CD4-positive, alpha-beta memory T cell (primary cell): ENCODE measurements at regions not wholly inside any gene's neighbourhood (a gene's known extent, or its start where the extent isn't known, plus 50 kb on each side); places are given as distances from the start of the nearest gene placed in this dataset.
"Not testable (repeated sequence)": the region's sequence is repeated elsewhere in the genome, so short reads cannot be mapped to it uniquely, and the experiment has no call there.

ENCODE experiments used
- CTCF ChIA-PET: fragments of 350-600 bp; sonication (Branson Sonifier 250); formaldehyde crosslinking; loops from one replicate; lab custom pipeline; 2021; ENCODE audit warnings: inconsistent platforms; ENCODE audit not compliant: partially characterized antibody; lab: Charles Lee
- POLR2A ChIA-PET: fragments of 350-600 bp; sonication (Branson Sonifier 250); formaldehyde crosslinking; loops from one replicate; lab custom pipeline; 2021; ENCODE audit not compliant: partially characterized antibody; lab: Charles Lee
- DNase-seq, 5 donors: peaks; one replicate each; pipeline versions ENCODE4 v3.0.0 to v3.0.0-alpha.2; 2020 to 2022; ENCODE audit warnings: mixed read lengths in 1 of 5
- H3K27ac ChIP-seq: one replicate; pipeline ENCODE4 v1.7.0; 2013; ENCODE audit warnings: low read depth, low read length
- H3K27me3 ChIP-seq: 2 replicates; pipeline ENCODE4 v1.7.0; 2013; ENCODE audit warnings: mild to moderate bottlenecking, low read length, moderate library complexity; ENCODE audit not compliant: insufficient read depth
- H3K36me3 ChIP-seq: 2 replicates; pipeline ENCODE4 v1.7.0; 2013; ENCODE audit warnings: mild to moderate bottlenecking, low read length, moderate library complexity; ENCODE audit not compliant: insufficient read depth
- H3K4me1 ChIP-seq: 2 replicates; pipeline ENCODE4 v1.7.0; 2013; ENCODE audit warnings: mild to moderate bottlenecking, low read length, moderate library complexity; ENCODE audit not compliant: insufficient read depth
- H3K4me3 ChIP-seq, 2 donors: one replicate each; pipeline ENCODE4 v1.7.0; 2013; ENCODE audit warnings: low read length in 2 of 2, mild to moderate bottlenecking in 1 of 2
- H3K9me3 ChIP-seq, 2 donors: one replicate each; pipeline ENCODE4 v1.7.0; 2013; ENCODE audit warnings: low read length in 2 of 2, control low read depth in 1 of 2; ENCODE audit not compliant: control insufficient read depth in 1 of 2
- H3K27ac Mint-ChIP-seq, 7 donors: one replicate each; pipeline ENCODE4 v1.8.0; 2020 to 2021; ENCODE audit warnings: mixed read lengths in 7 of 7, mild to moderate bottlenecking in 6 of 7, inconsistent platforms in 3 of 7, moderate library complexity in 3 of 7
- H3K27me3 Mint-ChIP-seq, 2 donors: one replicate each; pipeline ENCODE4 v1.8.0; 2020 to 2021; ENCODE audit warnings: mixed read lengths in 2 of 2
- H3K36me3 Mint-ChIP-seq, 2 donors: one replicate each; pipeline ENCODE4 v1.8.0; 2020 to 2021; ENCODE audit warnings: mixed read lengths in 2 of 2, inconsistent platforms in 1 of 2, mild to moderate bottlenecking in 1 of 2
- H3K4me1 Mint-ChIP-seq, 4 donors: one replicate each; pipeline ENCODE4 v1.8.0; 2020 to 2021; ENCODE audit warnings: mixed read lengths in 4 of 4, mild to moderate bottlenecking in 1 of 4
- H3K4me3 Mint-ChIP-seq, 8 donors: one replicate each; pipeline ENCODE4 v1.8.0; 2020 to 2021; ENCODE audit warnings: mixed read lengths in 8 of 8, mild to moderate bottlenecking in 7 of 8, moderate library complexity in 6 of 8, inconsistent platforms in 3 of 8
- H3K9me3 Mint-ChIP-seq, 8 donors: one replicate each; pipeline ENCODE4 v1.8.0; 2020 to 2021; ENCODE audit warnings: mixed read lengths in 8 of 8, mild to moderate bottlenecking in 5 of 8, inconsistent platforms in 3 of 8, moderate library complexity in 1 of 8
- intact Hi-C: fragments of 100-400 bp; cut with micrococcal nuclease; formaldehyde crosslinking; loops from one replicate; pipeline ENCODE4 v1.15.1; 2023

DNA sequence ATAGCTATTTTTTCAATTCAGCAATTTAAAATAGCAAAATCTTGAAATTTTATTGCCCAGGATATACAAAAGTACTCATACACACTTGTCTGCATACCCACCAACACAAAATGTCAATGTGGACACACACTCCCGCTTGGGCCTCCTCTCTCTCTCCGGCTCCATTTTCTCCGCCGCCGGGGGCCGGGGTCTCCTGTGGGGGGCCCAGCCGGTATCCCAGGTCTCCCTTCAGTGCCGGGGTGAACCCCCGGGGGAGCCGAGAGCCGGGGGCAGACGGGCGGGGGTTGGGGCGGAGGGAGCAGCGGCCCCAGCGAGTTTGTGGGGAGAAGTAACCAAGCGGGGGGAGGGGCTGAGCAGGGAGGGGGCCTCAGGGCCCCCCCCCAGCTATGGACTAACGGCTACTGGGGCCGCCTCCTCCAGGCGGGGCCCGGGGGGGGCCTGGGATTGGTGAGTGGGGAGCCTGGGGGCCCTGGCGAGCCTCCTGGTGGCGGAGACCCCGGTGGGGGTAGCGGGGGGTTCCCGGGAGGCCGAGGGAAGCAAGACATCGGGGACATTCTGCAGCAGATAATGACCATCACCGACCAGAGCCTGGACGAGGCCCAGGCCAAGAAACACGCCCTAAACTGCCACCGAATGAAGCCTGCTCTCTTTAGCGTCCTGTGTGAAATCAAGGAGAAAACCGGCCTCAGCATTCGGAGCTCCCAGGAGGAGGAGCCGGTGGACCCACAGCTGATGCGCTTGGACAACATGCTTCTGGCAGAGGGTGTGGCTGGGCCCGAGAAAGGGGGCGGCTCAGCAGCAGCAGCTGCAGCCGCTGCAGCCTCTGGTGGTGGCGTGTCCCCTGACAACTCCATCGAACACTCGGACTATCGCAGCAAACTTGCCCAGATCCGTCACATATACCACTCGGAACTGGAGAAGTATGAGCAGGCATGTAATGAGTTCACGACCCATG lies 56.6 kb downstream of the CHST2 start:
- H3K27me3 ChIP-seq, intact Hi-C loops, H3K4me3 ChIP-seq, H3K27ac Mint-ChIP-seq, H3K36me3 Mint-ChIP-seq, H3K4me3 Mint-ChIP-seq, H3K27me3 Mint-ChIP-seq, CTCF ChIA-PET, DNase-seq, H3K27ac ChIP-seq, H3K36me3 ChIP-seq, POLR2A ChIA-PET, H3K9me3 ChIP-seq: not testable (repeated sequence)
- Mint-ChIP-seq H3K4me1 (peaks cover 18 to 23% (median 21%) of the 10 kb centered on the region in 4 donors), H3K9me3 (peaks cover 0 to 17% (median 9%) of the 10 kb centered on the region in 8 donors)
- H3K4me1 ChIP-seq, result peaks cover 16% of the 10 kb centered on the region

GRCh38 chr3:143177965-143178364 lies 58.4 kb downstream of the CHST2 start:
- H3K27me3 Mint-ChIP-seq, H3K4me3 Mint-ChIP-seq, H3K27ac Mint-ChIP-seq, DNase-seq, H3K4me1 Mint-ChIP-seq, intact Hi-C loops, H3K36me3 ChIP-seq, H3K9me3 ChIP-seq, H3K36me3 Mint-ChIP-seq, H3K4me3 ChIP-seq, H3K27me3 ChIP-seq, H3K27ac ChIP-seq, H3K4me1 ChIP-seq: not testable (repeated sequence)
- POLR2A ChIA-PET, result interaction anchor here (0.6 kb wide), 1 partner anchor 177 kb away, joined by 3 read pairs; no protein-coding TSS in a partner anchor
- peaks cover 0 to 20% (median 9%) of the 10 kb centered on the region in 8 donors for H3K9me3 Mint-ChIP-seq
- CTCF ChIA-PET, result interaction anchor here (0.7 kb wide), 1 partner anchor 376 kb away, joined by 3 read pairs; no protein-coding TSS in a partner anchor

DNA sequence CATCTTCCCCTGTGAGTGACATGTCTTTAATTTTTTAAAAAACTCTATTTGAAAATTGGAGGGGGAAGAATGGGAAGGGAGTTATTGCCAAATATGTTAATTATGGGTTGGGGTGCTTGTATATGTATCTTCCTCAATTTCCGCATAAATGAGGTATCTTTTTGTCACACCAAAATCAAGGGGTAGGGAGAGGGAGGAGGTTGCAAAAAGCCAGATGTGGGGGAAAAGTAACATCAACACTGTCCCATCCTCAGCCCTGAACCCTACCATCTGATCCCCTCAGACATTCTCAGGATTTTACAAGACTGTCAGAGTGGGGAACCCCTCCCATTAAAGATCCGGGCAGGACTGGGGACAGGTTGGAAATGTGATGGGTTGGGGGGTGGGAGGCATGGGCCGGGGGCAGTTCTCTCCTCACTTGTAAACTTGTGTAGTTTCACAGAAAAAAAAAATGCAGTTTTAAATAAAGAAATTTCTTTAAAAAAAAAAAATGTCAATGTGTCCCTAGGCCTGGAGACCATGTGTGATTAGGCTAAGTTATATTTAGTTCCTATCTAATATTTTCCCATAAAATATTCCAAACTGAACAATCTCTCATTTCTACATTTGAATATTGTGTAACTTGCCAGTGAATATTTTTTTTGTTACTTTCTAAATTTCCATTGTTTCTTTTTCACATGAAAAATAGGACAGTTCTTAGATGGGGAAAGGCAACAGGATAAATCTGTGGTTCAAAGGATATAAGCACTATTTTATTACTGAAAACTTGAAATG lies 59.4 kb downstream of the CHST2 start:
- peaks cover 0 to 11% (median 4%) of the 10 kb centered on the region in 8 donors for H3K9me3 Mint-ChIP-seq
- intact Hi-C loops, H3K4me3 ChIP-seq, POLR2A ChIA-PET, H3K27ac ChIP-seq, H3K9me3 ChIP-seq, H3K4me1 ChIP-seq, H3K36me3 ChIP-seq, H3K27me3 ChIP-seq, H3K36me3 Mint-ChIP-seq, H3K4me1 Mint-ChIP-seq, H3K4me3 Mint-ChIP-seq, H3K27ac Mint-ChIP-seq, H3K27me3 Mint-ChIP-seq, DNase-seq: not testable (repeated sequence)
- CTCF ChIA-PET, result interaction anchor here (0.7 kb wide), 1 partner anchor 375 kb away, joined by 3 read pairs; no protein-coding TSS in a partner anchor

DNA sequence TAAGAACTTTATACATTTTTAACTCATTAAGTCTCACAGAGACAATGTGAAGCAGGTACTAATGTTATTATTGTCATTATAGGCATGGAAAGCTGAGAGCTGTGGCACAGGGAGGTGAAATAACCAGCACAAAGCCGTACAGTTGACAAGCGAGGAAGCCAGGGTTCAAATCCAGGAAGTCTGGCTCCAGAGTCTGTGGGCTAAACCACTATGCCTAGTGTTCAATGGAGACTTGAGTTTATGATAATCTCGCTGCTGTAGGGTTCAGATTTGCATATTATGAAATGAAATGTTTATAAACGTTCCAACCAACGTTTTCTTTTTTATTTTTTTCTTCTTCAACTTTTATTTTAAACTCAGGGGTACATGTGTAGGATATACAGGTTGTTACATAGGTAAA lies 60.0 kb downstream of the CHST2 start:
- H3K4me1 ChIP-seq, result no peaks in the 10 kb centered on the region
- H3K4me3 Mint-ChIP-seq, result no peak overlapping the region
- no peaks in the 10 kb centered on the region for H3K27me3 Mint-ChIP-seq
- ChIA-PET CTCF (no interaction called here), POLR2A (no interaction called here)
- no peak overlapping the region for H3K27ac Mint-ChIP-seq
- no peak overlapping the region for H3K27ac ChIP-seq
- intact Hi-C loops, result no loop called here
- no peak for DNase-seq
- H3K9me3 Mint-ChIP-seq, result peaks cover 0 to 7% (median 2%) of the 10 kb centered on the region in 8 donors
- H3K36me3 Mint-ChIP-seq, result no peaks in the 10 kb centered on the region
- no peak overlapping the region for H3K4me3 ChIP-seq
- no peaks in the 10 kb centered on the region for H3K36me3 ChIP-seq
- peaks cover 0 to 5% (median under 1%) of the 10 kb centered on the region in 4 donors for H3K4me1 Mint-ChIP-seq
- no peaks in the 10 kb centered on the region for H3K27me3 ChIP-seq
- no peaks in the 10 kb centered on the region for H3K9me3 ChIP-seq

DNA sequence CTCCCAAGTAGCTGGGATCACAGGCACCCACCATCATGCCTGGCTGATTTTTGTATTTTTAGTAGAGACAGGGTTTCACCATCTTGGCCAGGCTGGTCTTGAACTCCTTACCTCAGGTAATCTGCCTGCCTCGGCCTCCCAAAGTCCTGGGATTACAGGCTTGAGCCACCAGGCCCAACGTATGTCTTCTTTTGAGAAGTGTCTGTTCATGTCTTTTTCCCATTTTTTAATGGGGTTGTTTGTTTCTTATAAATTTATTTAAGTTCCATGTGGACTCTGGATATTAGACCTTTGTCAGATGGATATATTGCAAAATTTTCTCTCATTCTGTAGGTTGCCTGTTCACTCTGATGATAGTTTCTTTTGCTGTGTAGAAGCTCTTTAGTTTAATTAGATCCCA lies 61.3 kb downstream of the CHST2 start:
- intact Hi-C loops, H3K27ac Mint-ChIP-seq, H3K9me3 Mint-ChIP-seq, H3K4me1 Mint-ChIP-seq, H3K36me3 Mint-ChIP-seq, H3K27me3 Mint-ChIP-seq, DNase-seq, H3K4me3 ChIP-seq, H3K27me3 ChIP-seq, H3K4me1 ChIP-seq, H3K36me3 ChIP-seq, POLR2A ChIA-PET, H3K9me3 ChIP-seq, CTCF ChIA-PET, H3K27ac ChIP-seq, H3K4me3 Mint-ChIP-seq: not testable (repeated sequence)

DNA sequence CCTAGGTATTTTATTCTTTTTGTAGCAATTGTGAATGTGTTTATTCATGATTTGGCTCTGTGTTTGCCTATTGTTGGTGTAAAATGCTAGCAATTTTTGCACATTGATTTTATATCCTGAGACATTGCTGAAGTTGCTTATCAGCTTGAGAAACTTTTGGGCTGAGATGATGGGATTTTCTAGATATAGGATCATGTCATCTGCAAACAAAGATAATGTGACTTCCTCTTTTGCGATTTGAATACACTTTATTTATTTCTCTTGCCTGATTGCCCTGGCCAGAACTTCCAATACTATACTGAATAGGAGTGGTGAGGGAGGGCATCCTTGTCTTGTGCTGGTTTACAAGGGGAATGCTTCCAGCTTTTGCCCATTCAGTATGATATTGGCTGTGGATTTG lies 62.4 kb downstream of the CHST2 start:
- DNase-seq, H3K27ac Mint-ChIP-seq, H3K4me3 ChIP-seq, H3K27me3 ChIP-seq, POLR2A ChIA-PET, H3K9me3 Mint-ChIP-seq, H3K27ac ChIP-seq, H3K4me3 Mint-ChIP-seq, H3K36me3 ChIP-seq, H3K4me1 Mint-ChIP-seq, H3K9me3 ChIP-seq, CTCF ChIA-PET, H3K27me3 Mint-ChIP-seq, H3K36me3 Mint-ChIP-seq, intact Hi-C loops, H3K4me1 ChIP-seq: not testable (repeated sequence)
